Nephron (organoid): ENCODE measurements at regions not wholly inside any gene's neighbourhood (a gene's known extent, or its start where the extent isn't known, plus 50 kb on each side); places are given as distances from the start of the nearest gene placed in this dataset.

Source experiments
- H3K27ac Mint-ChIP-seq, 3 experiments: 2 replicates each; pipeline ENCODE4 v1.8.0; 2020; ENCODE audit warnings: mixed read lengths in 3 of 3, mild to moderate bottlenecking in 2 of 3, moderate library complexity in 1 of 3
- H3K27me3 Mint-ChIP-seq: 2 replicates; pipeline ENCODE4 v1.8.0; 2021; ENCODE audit warnings: low read depth, mild to moderate bottlenecking, moderate library complexity, mixed read lengths
- H3K36me3 Mint-ChIP-seq: 2 replicates; pipeline ENCODE4 v1.8.0; 2020; ENCODE audit warnings: low read depth, mixed read lengths
- H3K4me1 Mint-ChIP-seq: 2 replicates; pipeline ENCODE4 v1.8.0; 2020; ENCODE audit warnings: mixed read lengths
- H3K4me3 Mint-ChIP-seq, 3 experiments: 2 replicates each; pipeline ENCODE4 v1.8.0; 2020; ENCODE audit warnings: mild to moderate bottlenecking in 3 of 3, mixed read lengths in 3 of 3, moderate library complexity in 2 of 3
- H3K9me3 Mint-ChIP-seq: 2 replicates; pipeline ENCODE4 v1.8.0; 2020; ENCODE audit warnings: mixed read lengths
- CTCF ChIP-seq, 3 experiments: fragments of 200-600 bp; sonication (generic); IDR thresholded peaks; one replicate each; pipeline ENCODE4 v1.5.0; 2021; ENCODE audit warnings: antibody characterized with exemption in 3 of 3; ENCODE audit not compliant: unreplicated experiment in 3 of 3

- peaks cover 17% of the 10 kb centered on the region for H3K4me1 Mint-ChIP-seq
- H3K27ac Mint-ChIP-seq = no peak overlapping the region
- TF ChIP-seq CTCF (IDR thresholded peaks at IDR 0.05; ENCODE audit: unreplicated experiment in 3 of 3) = no peak
- no peak overlapping the region for H3K4me3 Mint-ChIP-seq
- H3K27me3 Mint-ChIP-seq = no peaks in the 10 kb centered on the region
- no peaks in the 10 kb centered on the region for H3K9me3 Mint-ChIP-seq
- no peaks in the 10 kb centered on the region for H3K36me3 Mint-ChIP-seq
These were observed 89.7 kb upstream of the SLC44A1 start for GRCh38 chr9:105154723-105155191.

DNA sequence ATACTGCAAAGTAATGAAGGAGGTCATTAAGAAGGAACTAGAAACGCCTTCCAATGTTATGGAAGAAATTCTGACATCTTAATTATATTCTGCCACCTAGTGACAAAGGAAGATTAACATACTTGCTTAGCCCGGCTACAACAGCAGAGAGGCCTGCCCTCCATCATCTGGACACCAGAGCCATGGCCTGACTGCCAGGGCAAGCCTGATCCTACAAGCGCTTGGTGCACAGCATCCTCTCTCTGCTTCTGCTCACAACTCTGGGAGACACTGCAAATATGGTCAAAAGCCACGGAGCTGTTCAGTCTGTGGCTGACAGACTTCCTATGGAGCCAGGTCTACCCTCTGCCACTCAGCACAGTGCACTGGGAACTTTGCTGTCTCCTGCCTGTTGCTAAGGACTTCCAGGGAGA, 87.3 kb upstream of the SLC44A1 start:
- peak; percentile 32 to 57 (median 38) for TF ChIP-seq CTCF (IDR thresholded peaks at IDR 0.05; ENCODE audit: unreplicated experiment in 3 of 3)
- Mint-ChIP-seq H3K27ac (peak overlapping the region in 2 of 3 experiments; percentile 27 to 50), H3K9me3 (no peaks in the 10 kb centered on the region), H3K4me1 (peaks cover 6% of the 10 kb centered on the region), H3K36me3 (no peaks in the 10 kb centered on the region), H3K4me3 (no peak overlapping the region), H3K27me3 (no peaks in the 10 kb centered on the region)

GRCh38 chr9:105158020-105158419, 86.4 kb upstream of the SLC44A1 start:
- Mint-ChIP-seq H3K36me3 (no peaks in the 10 kb centered on the region), H3K27ac (no peak overlapping the region), H3K4me1 (peaks cover 6% of the 10 kb centered on the region), H3K27me3 (no peaks in the 10 kb centered on the region), H3K4me3 (no peak overlapping the region), H3K9me3 (no peaks in the 10 kb centered on the region)
- TF ChIP-seq CTCF (IDR thresholded peaks at IDR 0.05; ENCODE audit: unreplicated experiment in 3 of 3) = no peak

DNA sequence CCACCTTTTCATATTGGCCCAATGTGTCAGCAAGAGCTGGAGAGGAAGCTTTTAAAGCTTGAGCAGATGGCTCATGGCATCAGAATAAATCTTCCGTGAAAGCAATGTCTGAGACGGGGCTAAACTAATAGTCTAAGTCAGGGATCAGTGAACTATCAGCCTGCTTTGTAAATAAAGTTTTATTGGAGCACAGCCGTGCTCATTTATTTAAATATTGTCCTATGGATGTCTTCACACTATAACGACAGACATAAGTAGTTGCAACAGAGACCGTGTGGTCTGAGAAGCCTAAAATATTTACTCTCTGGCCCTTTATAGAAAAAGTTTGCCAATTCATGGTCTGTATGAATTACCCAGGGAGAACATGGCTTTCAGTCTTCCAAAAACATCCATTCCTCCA, 85.6 kb upstream of the SLC44A1 start:
- no peak for TF ChIP-seq CTCF (IDR thresholded peaks at IDR 0.05; ENCODE audit: unreplicated experiment in 3 of 3)
- no peaks in the 10 kb centered on the region for H3K27me3 Mint-ChIP-seq
- no peaks in the 10 kb centered on the region for H3K36me3 Mint-ChIP-seq
- peaks cover 6% of the 10 kb centered on the region for H3K4me1 Mint-ChIP-seq
- H3K4me3 Mint-ChIP-seq = no peak overlapping the region
- no peaks in the 10 kb centered on the region for H3K9me3 Mint-ChIP-seq
- H3K27ac Mint-ChIP-seq = no peak overlapping the region

GRCh38 chr9:105168870-105169319, 75.6 kb upstream of the SLC44A1 start:
- Mint-ChIP-seq H3K27me3 (peaks cover 2% of the 10 kb centered on the region), H3K4me3 (no peak overlapping the region)

More at GRCh38 chr9:105168870-105169319, 75.6 kb upstream of the SLC44A1 start:
- TF ChIP-seq CTCF (IDR thresholded peaks at IDR 0.05; ENCODE audit: unreplicated experiment in 3 of 3) = no peak
- peaks cover 46% of the 10 kb centered on the region for H3K4me1 Mint-ChIP-seq
- peak overlapping the region; percentile 13 to 56 (median 27) for H3K27ac Mint-ChIP-seq
- H3K36me3 Mint-ChIP-seq = no peaks in the 10 kb centered on the region
- H3K9me3 Mint-ChIP-seq = no peaks in the 10 kb centered on the region
